ENCODE measurements at regions not wholly inside any gene's neighbourhood (a gene's known extent, or its start where the extent isn't known, plus 50 kb on each side); places are given as distances from the start of the nearest gene placed in this dataset.

DNA sequence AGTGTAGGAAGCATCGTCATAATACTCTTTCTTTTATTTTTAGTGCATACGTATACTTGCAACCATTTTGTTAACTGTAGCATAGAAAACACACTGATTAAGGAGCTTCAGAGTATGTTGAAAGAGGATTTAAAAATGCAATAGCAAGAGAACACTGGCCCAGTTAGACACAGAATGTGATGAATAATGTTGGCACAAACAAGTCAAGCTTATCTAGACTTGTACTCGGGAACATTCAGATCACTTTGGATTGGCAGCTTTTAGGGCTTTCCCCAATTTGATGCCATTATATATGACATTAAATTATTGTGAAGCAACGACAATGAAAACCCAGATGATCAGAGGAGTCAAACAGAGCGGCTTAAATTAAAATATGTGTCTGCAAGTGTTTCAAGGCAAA is 468.1 kb downstream of the PRKD1 start:
- no peaks in the 10 kb centered on the region for H3K9me3 ChIP-seq (ENCODE audit: control insufficient read depth in 2 of 3, insufficient read depth in 1 of 3, low read length in 3 of 3)
- TF ChIP-seq, protein P1, sequence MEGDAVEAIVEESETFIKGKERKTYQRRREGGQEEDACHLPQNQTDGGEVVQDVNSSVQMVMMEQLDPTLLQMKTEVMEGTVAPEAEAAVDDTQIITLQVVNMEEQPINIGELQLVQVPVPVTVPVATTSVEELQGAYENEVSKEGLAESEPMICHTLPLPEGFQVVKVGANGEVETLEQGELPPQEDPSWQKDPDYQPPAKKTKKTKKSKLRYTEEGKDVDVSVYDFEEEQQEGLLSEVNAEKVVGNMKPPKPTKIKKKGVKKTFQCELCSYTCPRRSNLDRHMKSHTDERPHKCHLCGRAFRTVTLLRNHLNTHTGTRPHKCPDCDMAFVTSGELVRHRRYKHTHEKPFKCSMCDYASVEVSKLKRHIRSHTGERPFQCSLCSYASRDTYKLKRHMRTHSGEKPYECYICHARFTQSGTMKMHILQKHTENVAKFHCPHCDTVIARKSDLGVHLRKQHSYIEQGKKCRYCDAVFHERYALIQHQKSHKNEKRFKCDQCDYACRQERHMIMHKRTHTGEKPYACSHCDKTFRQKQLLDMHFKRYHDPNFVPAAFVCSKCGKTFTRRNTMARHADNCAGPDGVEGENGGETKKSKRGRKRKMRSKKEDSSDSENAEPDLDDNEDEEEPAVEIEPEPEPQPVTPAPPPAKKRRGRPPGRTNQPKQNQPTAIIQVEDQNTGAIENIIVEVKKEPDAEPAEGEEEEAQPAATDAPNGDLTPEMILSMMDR (IDR thresholded peaks at IDR 0.05; ENCODE audit: borderline replicate concordance, extremely low read depth, insufficient read depth) = no peak

DNA sequence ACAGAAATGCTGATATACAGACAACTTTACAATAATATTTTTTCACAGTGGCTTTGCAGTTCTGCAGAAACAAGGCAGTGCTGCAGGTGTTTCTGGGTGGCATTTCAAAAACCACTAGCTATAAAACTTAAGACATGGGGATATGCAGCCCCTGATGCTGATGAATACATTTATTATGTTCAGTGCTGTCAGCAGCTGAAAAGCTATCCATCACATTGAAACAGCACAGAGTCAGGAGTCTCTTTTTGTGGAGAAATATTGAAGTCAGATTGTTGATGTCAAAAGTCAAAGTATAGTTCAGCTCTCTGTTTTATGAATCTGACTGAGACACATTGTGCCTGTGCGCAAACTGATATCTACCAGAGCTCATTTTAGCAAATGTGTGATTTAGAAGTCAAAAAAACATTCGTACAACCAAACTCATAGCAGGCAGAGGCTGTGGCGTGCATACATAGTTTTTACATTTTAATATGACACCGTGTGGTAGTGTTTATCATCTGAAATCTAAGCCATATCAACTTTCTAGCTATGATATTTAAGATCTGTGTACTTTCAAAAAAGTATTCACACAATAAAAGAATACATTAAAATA is 467.6 kb downstream of the PRKD1 start:
- H3K27me3 ChIP-seq (ENCODE audit: control insufficient read depth, insufficient read depth, low read length) = no peaks in the 10 kb centered on the region
- H3K4me3 ChIP-seq (ENCODE audit: low read length in 3 of 3) = no peak overlapping the region
- H3K4me1 ChIP-seq (ENCODE audit: control insufficient read depth in 2 of 3, insufficient read depth in 2 of 3, low read depth in 1 of 3, low read length in 3 of 3) = no peaks in the 10 kb centered on the region
- no peaks in the 10 kb centered on the region for H3K9me3 ChIP-seq (ENCODE audit: control insufficient read depth in 2 of 3, insufficient read depth in 1 of 3, low read length in 3 of 3)
- TF ChIP-seq, protein P1 (IDR thresholded peaks at IDR 0.05; ENCODE audit: borderline replicate concordance, extremely low read depth, insufficient read depth) = no peak
- FAIRE-seq = no peak
- intact Hi-C loops (cut with DNase I) = no loop called here
- no peak overlapping the region for H3K27ac ChIP-seq (ENCODE audit: low read depth in 2 of 2, low read length in 2 of 2)
- H3K9ac ChIP-seq (ENCODE audit: low read length in 3 of 3) = no peak overlapping the region
- DNase-seq = no peak
- no peaks in the 10 kb centered on the region for H3K36me3 ChIP-seq (ENCODE audit: control insufficient read depth in 2 of 3, insufficient read depth in 3 of 3, low read length in 3 of 3)

More for the DNA sequence above, 468.1 kb downstream of the PRKD1 start:
- no peak overlapping the region for H3K9ac ChIP-seq (ENCODE audit: low read length in 3 of 3)
- intact Hi-C loops (cut with DNase I) = no loop called here
- DNase-seq = no peak
- H3K27me3 ChIP-seq (ENCODE audit: control insufficient read depth, insufficient read depth, low read length) = no peaks in the 10 kb centered on the region
- H3K4me3 ChIP-seq (ENCODE audit: low read length in 3 of 3) = no peak overlapping the region
- FAIRE-seq = no peak
- H3K36me3 ChIP-seq (ENCODE audit: control insufficient read depth in 2 of 3, insufficient read depth in 3 of 3, low read length in 3 of 3) = no peaks in the 10 kb centered on the region
- H3K27ac ChIP-seq (ENCODE audit: low read depth in 2 of 2, low read length in 2 of 2) = no peak overlapping the region
- no peaks in the 10 kb centered on the region for H3K4me1 ChIP-seq (ENCODE audit: control insufficient read depth in 2 of 3, insufficient read depth in 2 of 3, low read depth in 1 of 3, low read length in 3 of 3)

DNA sequence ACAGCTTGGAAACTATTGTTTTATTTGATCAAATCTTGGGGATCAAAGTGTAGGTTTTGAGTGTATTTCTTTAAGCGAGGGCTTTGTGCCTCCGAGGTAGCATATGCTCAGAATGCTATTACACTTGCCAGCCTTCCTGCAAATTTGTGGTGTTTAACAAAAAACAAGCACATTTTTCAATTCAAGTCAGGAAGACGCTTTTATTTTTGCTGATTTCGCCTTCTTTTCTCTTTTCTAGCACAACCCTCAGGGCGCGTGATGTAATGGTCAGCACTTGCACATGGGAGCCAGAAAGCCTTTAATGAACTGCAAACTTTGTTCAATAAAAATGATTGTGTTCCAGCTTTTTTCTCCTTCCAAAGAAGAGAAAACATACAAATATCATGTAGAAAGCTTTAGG is 466.5 kb downstream of the PRKD1 start:
- TF ChIP-seq, protein P1 (IDR thresholded peaks at IDR 0.05; ENCODE audit: borderline replicate concordance, extremely low read depth, insufficient read depth) = no peak
- Histone ChIP-seq H3K27ac (ENCODE audit: low read depth in 2 of 2, low read length in 2 of 2) (no peak overlapping the region), H3K27me3 (ENCODE audit: control insufficient read depth, insufficient read depth, low read length) (no peaks in the 10 kb centered on the region), H3K9ac (ENCODE audit: low read length in 3 of 3) (no peak overlapping the region), H3K36me3 (ENCODE audit: control insufficient read depth in 2 of 3, insufficient read depth in 3 of 3, low read length in 3 of 3) (no peaks in the 10 kb centered on the region), H3K4me3 (ENCODE audit: low read length in 3 of 3) (no peak overlapping the region), H3K4me1 (ENCODE audit: control insufficient read depth in 2 of 3, insufficient read depth in 2 of 3, low read depth in 1 of 3, low read length in 3 of 3) (no peaks in the 10 kb centered on the region), H3K9me3 (ENCODE audit: control insufficient read depth in 2 of 3, insufficient read depth in 1 of 3, low read length in 3 of 3) (no peaks in the 10 kb centered on the region)
- DNase-seq (no peak), FAIRE-seq (no peak)
- intact Hi-C loops (cut with DNase I) = no loop called here

DNA sequence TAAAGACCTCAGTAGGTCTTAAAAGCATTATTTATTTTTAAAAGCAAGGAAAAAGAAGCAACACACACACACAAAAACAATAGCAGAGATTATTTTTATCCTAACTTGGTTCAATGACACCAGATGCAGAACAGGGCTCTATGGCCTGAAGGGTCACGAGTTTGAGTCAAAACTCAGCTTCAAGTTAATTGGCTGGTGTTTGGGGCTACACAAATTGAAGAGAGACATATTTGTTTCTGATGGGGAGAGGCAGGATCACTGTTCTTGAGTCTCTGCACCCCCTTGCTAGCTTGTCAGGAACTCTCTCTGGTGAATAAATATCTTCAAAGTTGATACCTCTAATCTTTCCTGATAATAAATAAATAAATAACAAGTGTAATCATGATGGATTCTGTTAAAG is 466.1 kb downstream of the PRKD1 start:
- Histone ChIP-seq H3K9me3 (ENCODE audit: control insufficient read depth in 2 of 3, insufficient read depth in 1 of 3, low read length in 3 of 3) (no peaks in the 10 kb centered on the region), H3K27ac (ENCODE audit: low read depth in 2 of 2, low read length in 2 of 2) (no peak overlapping the region), H3K4me3 (ENCODE audit: low read length in 3 of 3) (no peak overlapping the region), H3K4me1 (ENCODE audit: control insufficient read depth in 2 of 3, insufficient read depth in 2 of 3, low read depth in 1 of 3, low read length in 3 of 3) (no peaks in the 10 kb centered on the region), H3K27me3 (ENCODE audit: control insufficient read depth, insufficient read depth, low read length) (no peaks in the 10 kb centered on the region), H3K9ac (ENCODE audit: low read length in 3 of 3) (no peak overlapping the region), H3K36me3 (ENCODE audit: control insufficient read depth in 2 of 3, insufficient read depth in 3 of 3, low read length in 3 of 3) (no peaks in the 10 kb centered on the region)
- intact Hi-C loops (cut with DNase I) = no loop called here
- TF ChIP-seq, protein P1 (IDR thresholded peaks at IDR 0.05; ENCODE audit: borderline replicate concordance, extremely low read depth, insufficient read depth) = no peak
- DNase-seq (no peak), FAIRE-seq (no peak)
